SK-N-SH treated with all-trans-retinoic acid at 6 μM for 48 hours (cell line): ENCODE measurements at regions not wholly inside any gene's neighbourhood (a gene's known extent, or its start where the extent isn't known, plus 50 kb on each side); places are given as distances from the start of the nearest gene placed in this dataset.

ENCODE experiments used
- GLIS3 ChIP-seq: fragments of 250-450 bp; sonication (Bioruptor Pico); IDR thresholded peaks from 2 replicates; pipeline ENCODE4 v1.5.0; 2020; ENCODE audit warnings: mild to moderate bottlenecking, moderate library complexity
- ZNF565 ChIP-seq: fragments of 450-650 bp; formaldehyde crosslinking; conservative IDR thresholded peaks from 2 replicates; pipeline ENCODE4 v1.5.0; 2020; ENCODE audit warnings: low read depth, mild to moderate bottlenecking, moderate library complexity

DNA sequence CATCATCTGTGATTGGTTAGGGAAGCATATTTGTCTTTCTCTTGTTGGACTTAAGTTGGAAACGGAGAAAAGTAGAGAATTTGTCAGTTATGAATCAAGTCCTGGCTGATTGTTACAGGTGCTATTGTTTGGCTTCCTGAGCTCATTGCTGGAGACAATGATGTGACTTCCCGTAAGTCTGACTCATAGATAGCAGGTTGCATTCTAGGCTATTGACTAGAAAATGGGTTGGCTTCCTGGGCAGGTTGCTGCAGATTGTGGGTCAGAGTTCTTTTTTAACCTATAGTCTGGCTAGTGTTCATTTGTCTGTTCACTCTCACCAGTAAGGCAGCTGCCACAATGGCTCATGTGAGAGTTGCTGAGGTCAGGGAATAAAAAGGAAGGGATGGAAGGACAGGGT, 101.5 kb downstream of the CCNA1 start:
- TF ChIP-seq GLIS3 (no peak), ZNF565 (no peak)
